Endothelial cell of umbilical vein (primary cell): ENCODE measurements at regions not wholly inside any gene's neighbourhood (a gene's known extent, or its start where the extent isn't known, plus 50 kb on each side); places are given as distances from the start of the nearest gene placed in this dataset.

Source experiments
- BruUV-seq: library from RNA; stranded (reverse); fragments of 400-500 nt; replicated peaks from 2 replicates; lab custom pipeline; 2021; lab: Mats Ljungman, UMichigan
- CTCF ChIA-PET: fragments of 300-600, 350-600 bp; sonication (Branson Sonifier 250); formaldehyde crosslinking; loops from one replicate; lab custom pipeline; 2021; ENCODE audit warnings: antibody characterized with exemption, inconsistent platforms; lab: Charles Lee
- POLR2A ChIA-PET: fragments of 300-600, 350-600 bp; sonication (Branson Sonifier 250); formaldehyde crosslinking; loops from one replicate; lab custom pipeline; 2021; ENCODE audit warnings: antibody characterized with exemption, inconsistent platforms; lab: Charles Lee
- DNase-seq: peaks from one replicate; pipeline ENCODE4 v3.0.0-alpha.2; 2011; ENCODE audit warnings: low read depth, low spot score
- FAIRE-seq: peaks from 2 replicates; lab custom pipeline; 2011; peaks lifted over from hg19 to GRCh38; lab: Jason Lieb, UNC
- H2AFZ ChIP-seq: 2 replicates; pipeline ENCODE4 v1.6.0; 2012; ENCODE audit warnings: low read depth, low read length, control low read depth, inconsistent platforms
- H3K27ac ChIP-seq: 2 replicates; pipeline ENCODE4 v1.5.1; 2011; ENCODE audit warnings: low read depth, mild to moderate bottlenecking, control low read depth, low read length, moderate library complexity; ENCODE audit not compliant: insufficient read depth
- H3K27me3 ChIP-seq, 2 experiments: 2 replicates each; pipeline versions ENCODE4 v1.6.0 to v1.6.1; 2011; ENCODE audit warnings: low read length in 2 of 2, mixed read lengths in 1 of 2; ENCODE audit not compliant: control insufficient read depth in 2 of 2, insufficient read depth in 2 of 2
- H3K36me3 ChIP-seq, 2 experiments: 2 replicates in 1 of 2; 3 replicates in 1 of 2; pipeline ENCODE4 v1.5.1; 2011; ENCODE audit warnings: low read length in 2 of 2, mild to moderate bottlenecking in 1 of 2, moderate library complexity in 1 of 2; ENCODE audit not compliant: control insufficient read depth in 2 of 2, insufficient read depth in 2 of 2; ENCODE audit errors: extremely low read depth in 1 of 2
- H3K4me1 ChIP-seq: 3 replicates; pipeline ENCODE4 v1.5.1; 2011; ENCODE audit warnings: mild to moderate bottlenecking, low read length; ENCODE audit not compliant: control insufficient read depth, insufficient read depth; ENCODE audit errors: extremely low read depth
- H3K4me2 ChIP-seq: 2 replicates; pipeline ENCODE4 v1.6.1; 2011; ENCODE audit warnings: low read length, control low read depth, mixed read lengths; ENCODE audit not compliant: insufficient read depth
- H3K4me3 ChIP-seq, 3 experiments: fragments of 200-600 bp in 1 of 3; sonication (generic), shearing (Covaris generic) in 1 of 3; replicated peaks in 1 of 3; 2 replicates each; pipeline ENCODE4 v1.5.1; 2011 to 2016; ENCODE audit warnings: control low read depth in 3 of 3, low read length in 3 of 3, mild to moderate bottlenecking in 2 of 3, inconsistent platforms in 1 of 3, low read depth in 1 of 3, moderate library complexity in 1 of 3; ENCODE audit not compliant: insufficient read depth in 1 of 3
- H3K79me2 ChIP-seq: 2 replicates; pipeline ENCODE4 v1.6.0; 2012; ENCODE audit warnings: low read length, inconsistent platforms; ENCODE audit not compliant: control insufficient read depth, insufficient read depth
- H3K9ac ChIP-seq: replicated peaks from 2 replicates; pipeline ENCODE3; 2011; ENCODE audit warnings: low read length, control low read depth; ENCODE audit not compliant: insufficient read depth; ENCODE audit errors: extremely low read depth
- H3K9me1 ChIP-seq: replicated peaks from 3 replicates; pipeline ENCODE4 v1.6.0; 2011; ENCODE audit warnings: mild to moderate bottlenecking, low read length; ENCODE audit not compliant: control insufficient read depth, insufficient read depth; ENCODE audit errors: extremely low read depth
- H3K9me3 ChIP-seq: replicated peaks from 2 replicates; pipeline ENCODE4 v1.5.1; 2012; ENCODE audit warnings: low read length, inconsistent platforms; ENCODE audit not compliant: control insufficient read depth, insufficient read depth
- H4K20me1 ChIP-seq: replicated peaks from 2 replicates; pipeline ENCODE3; 2011; ENCODE audit warnings: mild to moderate bottlenecking, low read length; ENCODE audit not compliant: control insufficient read depth, insufficient read depth; ENCODE audit errors: extremely low read depth
- EZH2 ChIP-seq: IDR thresholded peaks from 2 replicates; pipeline ENCODE4 v1.6.1; 2012; ENCODE audit warnings: borderline replicate concordance, low read depth, mild to moderate bottlenecking, moderate library complexity, low read length, inconsistent platforms; ENCODE audit not compliant: severe bottlenecking
- FOS ChIP-seq: IDR thresholded peaks from 2 replicates; pipeline ENCODE4 v1.6.1; 2011; ENCODE audit warnings: mild to moderate bottlenecking, low read length, moderate library complexity, borderline replicate concordance; ENCODE audit not compliant: insufficient read depth
- GATA2 ChIP-seq: IDR thresholded peaks from 2 replicates; pipeline ENCODE4 v1.7.0; 2011; ENCODE audit warnings: low read depth, mild to moderate bottlenecking, moderate library complexity, mixed read lengths, low read length; ENCODE audit not compliant: insufficient read length, insufficient read depth
- JUN ChIP-seq: IDR thresholded peaks from 2 replicates; pipeline ENCODE4 v1.6.1; 2011; ENCODE audit warnings: borderline replicate concordance, low read depth; ENCODE audit not compliant: insufficient read length, insufficient read depth
- MYC ChIP-seq: IDR thresholded peaks from one replicate; pipeline ENCODE4 v1.6.1; 2011; ENCODE audit warnings: mild to moderate bottlenecking, low read depth, low read length
- POLR2A ChIP-seq: IDR thresholded peaks from 2 replicates; pipeline ENCODE4 v1.6.1; 2012; ENCODE audit warnings: low read depth, mild to moderate bottlenecking, control low read depth, low read length
- POLR2AphosphoS5 ChIP-seq: IDR thresholded peaks from 2 replicates; pipeline ENCODE4 v1.6.1; 2012; ENCODE audit warnings: low read depth, mild to moderate bottlenecking, control low read depth, low read length, moderate library complexity; ENCODE audit not compliant: insufficient read depth
- dilution Hi-C: fragments of 300-500 bp; cut with MboI; formaldehyde crosslinking; loops from one replicate; pipeline ENCODE4 v1.15.0; 2019; ENCODE audit warnings: low sequenced_read_pairs; ENCODE audit not compliant: extremely low pct_ligation_motif_present
- intact Hi-C: fragments of 100-400 bp; cut with micrococcal nuclease; formaldehyde crosslinking; loops from one replicate; pipeline ENCODE4 v1.10.0; 2022
- TF ChIP-seq, protein P1 (sequence below), 2 donors: IDR thresholded peaks; 1 replicate in 1 of 2; 2 replicates in 1 of 2; pipeline ENCODE4 v1.5.1; 2011; ENCODE audit warnings: low read length in 2 of 2, mild to moderate bottlenecking in 2 of 2, moderate library complexity in 2 of 2, control low read depth in 1 of 2, inconsistent platforms in 1 of 2, low read depth in 1 of 2; ENCODE audit not compliant: insufficient read depth in 1 of 2; ENCODE audit errors: extremely low read depth in 1 of 2
- TF ChIP-seq, protein P2 (sequence below): IDR thresholded peaks from 2 replicates; pipeline ENCODE4 v1.6.1; 2011; ENCODE audit not compliant: insufficient read depth, insufficient read length

GRCh38 chrX:42710452-42710851, 67.5 kb downstream of the PPP1R2C start:
- Histone ChIP-seq H3K79me2 (no peaks in the 10 kb centered on the region), H3K9me1 (no peaks in the 10 kb centered on the region), H3K36me3 (no peaks in the 10 kb centered on the region), H3K4me1 (no peaks in the 10 kb centered on the region), H3K9me3 (no peaks in the 10 kb centered on the region), H3K27ac (no peak overlapping the region), H3K4me3 (no peak overlapping the region), H3K27me3 (no peaks in the 10 kb centered on the region), H3K4me2 (no peak overlapping the region), H3K9ac (no peak overlapping the region), H2AFZ (no peak overlapping the region), H4K20me1 (no peaks in the 10 kb centered on the region)
- FAIRE-seq (no peak), DNase-seq (no peak)
- TF ChIP-seq GATA2 = no peak
- TF ChIP-seq POLR2A = no peak
- TF ChIP-seq, protein P1, sequence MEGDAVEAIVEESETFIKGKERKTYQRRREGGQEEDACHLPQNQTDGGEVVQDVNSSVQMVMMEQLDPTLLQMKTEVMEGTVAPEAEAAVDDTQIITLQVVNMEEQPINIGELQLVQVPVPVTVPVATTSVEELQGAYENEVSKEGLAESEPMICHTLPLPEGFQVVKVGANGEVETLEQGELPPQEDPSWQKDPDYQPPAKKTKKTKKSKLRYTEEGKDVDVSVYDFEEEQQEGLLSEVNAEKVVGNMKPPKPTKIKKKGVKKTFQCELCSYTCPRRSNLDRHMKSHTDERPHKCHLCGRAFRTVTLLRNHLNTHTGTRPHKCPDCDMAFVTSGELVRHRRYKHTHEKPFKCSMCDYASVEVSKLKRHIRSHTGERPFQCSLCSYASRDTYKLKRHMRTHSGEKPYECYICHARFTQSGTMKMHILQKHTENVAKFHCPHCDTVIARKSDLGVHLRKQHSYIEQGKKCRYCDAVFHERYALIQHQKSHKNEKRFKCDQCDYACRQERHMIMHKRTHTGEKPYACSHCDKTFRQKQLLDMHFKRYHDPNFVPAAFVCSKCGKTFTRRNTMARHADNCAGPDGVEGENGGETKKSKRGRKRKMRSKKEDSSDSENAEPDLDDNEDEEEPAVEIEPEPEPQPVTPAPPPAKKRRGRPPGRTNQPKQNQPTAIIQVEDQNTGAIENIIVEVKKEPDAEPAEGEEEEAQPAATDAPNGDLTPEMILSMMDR (IDR thresholded peaks at IDR 0.05; ENCODE audit: extremely low read depth in 1 of 2, insufficient read depth in 1 of 2, low read depth in 1 of 2, low read length in 2 of 2) = no peak
- TF ChIP-seq, protein P2, sequence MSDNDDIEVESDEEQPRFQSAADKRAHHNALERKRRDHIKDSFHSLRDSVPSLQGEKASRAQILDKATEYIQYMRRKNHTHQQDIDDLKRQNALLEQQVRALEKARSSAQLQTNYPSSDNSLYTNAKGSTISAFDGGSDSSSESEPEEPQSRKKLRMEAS = no peak
- no TSS peak for BruUV-seq
- dilution Hi-C loops (no loop called here), intact Hi-C loops (no loop called here)
- POLR2A ChIA-PET = no interaction called here
- CTCF ChIA-PET = no interaction called here

GRCh38 chrX:42708222-42708621, 69.7 kb downstream of the PPP1R2C start:
- no peaks in the 10 kb centered on the region for H4K20me1 ChIP-seq
- DNase-seq (peak; percentile 25), FAIRE-seq (no peak)
- TF ChIP-seq FOS (no peak), POLR2AphosphoS5 (no peak), MYC (no peak), GATA2 (no peak), POLR2A (no peak), EZH2 (no peak), JUN (no peak)
- TF ChIP-seq, protein P1 (IDR thresholded peaks at IDR 0.05; ENCODE audit: extremely low read depth in 1 of 2, insufficient read depth in 1 of 2, low read depth in 1 of 2, low read length in 2 of 2) = no peak
- TF ChIP-seq, protein P2 = no peak
- no peaks in the 10 kb centered on the region for H3K27me3 ChIP-seq
- no peaks in the 10 kb centered on the region for H3K4me1 ChIP-seq
- no peaks in the 10 kb centered on the region for H3K36me3 ChIP-seq
- dilution Hi-C loops = no loop called here
- intact Hi-C loops = no loop called here
- no peak overlapping the region for H2AFZ ChIP-seq
- H3K9me3 ChIP-seq = no peaks in the 10 kb centered on the region
- no TSS peak for BruUV-seq
- no peaks in the 10 kb centered on the region for H3K79me2 ChIP-seq
- H3K9ac ChIP-seq = no peak overlapping the region
- H3K9me1 ChIP-seq = no peaks in the 10 kb centered on the region
- H3K4me3 ChIP-seq = no peak overlapping the region
- ChIA-PET CTCF (no interaction called here), POLR2A (no interaction called here)
- no peak overlapping the region for H3K27ac ChIP-seq
- H3K4me2 ChIP-seq = no peak overlapping the region
